ENCODE measurements at regions not wholly inside any gene's neighbourhood (a gene's known extent, or its start where the extent isn't known, plus 50 kb on each side); places are given as distances from the start of the nearest gene placed in this dataset.

GRCh38 chr2:133633881-133634409 lies 65.7 kb upstream of the NCKAP5 start:
- Histone ChIP-seq H3K36me3 (ENCODE audit: control insufficient read depth in 2 of 4, insufficient read depth in 4 of 4, low read length in 3 of 4) (no peaks in the 10 kb centered on the region), H3K56ac (replicated peaks; ENCODE audit: insufficient read length, low read depth, low read length) (no peak overlapping the region), H2BK20ac (ENCODE audit: low read length) (no peak overlapping the region), H2BK120ac (replicated peaks; ENCODE audit: low read depth, low read length) (no peak overlapping the region), H3K9me3 (ENCODE audit: insufficient read depth in 2 of 2, low read depth in 1 of 2, low read length in 1 of 2) (no peaks in the 10 kb centered on the region), H3K9ac (replicated peaks in 1 of 4; ENCODE audit: extremely low read depth in 1 of 4, low read depth in 3 of 4, low read length in 3 of 4) (no peak overlapping the region), H4K8ac (ENCODE audit: extremely low read depth, insufficient read depth, low read length) (no peak overlapping the region), H4K5ac (ENCODE audit: insufficient read length, low read depth, low read length) (no peak overlapping the region), H2BK5ac (ENCODE audit: low read depth, low read length) (no peak overlapping the region), H4K91ac (replicated peaks; ENCODE audit: insufficient read length, low read length) (no peak overlapping the region), H3K14ac (ENCODE audit: insufficient read length) (no peak overlapping the region), H3K23ac (ENCODE audit: insufficient read length) (no peak overlapping the region), H3K27ac (ENCODE audit: low read depth, low read length) (no peak overlapping the region), H2AFZ (ENCODE audit: low read length) (no peak overlapping the region), H2AK5ac (ENCODE audit: low read depth, low read length) (no peak overlapping the region), H3K79me2 (ENCODE audit: control insufficient read depth in 1 of 2, insufficient read depth in 2 of 2, low read length in 2 of 2) (no peaks in the 10 kb centered on the region), H3K79me1 (ENCODE audit: low read depth, low read length) (no peaks in the 10 kb centered on the region), H3K18ac (ENCODE audit: extremely low read depth, low read length) (no peak overlapping the region), H3K4me1 (replicated peaks in 1 of 4; ENCODE audit: control insufficient read depth in 3 of 4, insufficient read depth in 4 of 4, low read length in 3 of 4) (no peaks in the 10 kb centered on the region), H3K27me3 (replicated peaks in 1 of 4; ENCODE audit: control insufficient read depth in 3 of 4, extremely low read depth in 1 of 4, insufficient read depth in 3 of 4, low read length in 3 of 4) (no peaks in the 10 kb centered on the region), H2BK12ac (ENCODE audit: low read depth, low read length) (no peak overlapping the region), H3K4ac (replicated peaks; ENCODE audit: insufficient read length, low read depth, low read length) (no peak overlapping the region), H3K4me3 (ENCODE audit: extremely low read depth in 1 of 4, insufficient read depth in 2 of 4, low read depth in 3 of 4, low read length in 4 of 4) (no peak overlapping the region), H3K23me2 (ENCODE audit: low read depth, low read length) (no peaks in the 10 kb centered on the region), H4K20me1 (replicated peaks in 1 of 2; ENCODE audit: control insufficient read depth in 1 of 2, insufficient read depth in 2 of 2, low read length in 2 of 2) (no peaks in the 10 kb centered on the region), H3K4me2 (ENCODE audit: insufficient read depth in 1 of 2, low read depth in 2 of 2, low read length in 2 of 2) (no peak overlapping the region), H2BK15ac (ENCODE audit: low read length) (no peak overlapping the region)
- ChIA-PET CTCF (ENCODE audit: partially characterized antibody) (no interaction called here), POLR2A (ENCODE audit: partially characterized antibody) (no interaction called here)
- FAIRE-seq (no peak), DNase-seq (ENCODE audit: low read depth in 1 of 2, low spot score in 2 of 2) (no peak)
- 94% methylated on average over 8 of the region's 8 CpGs; no CpG with 5 or more reads in 1 of the 2 experiments for WGBS, 2 experiments (ENCODE audit: extremely low coverage in 1 of 2, insufficient coverage in 1 of 2, insufficient read length in 1 of 2, insufficient replicate concordance in 2 of 2, low coverage in 1 of 2, low lambda C conversion rate in 2 of 2, missing lambda C conversion rate in 1 of 2)
- TF ChIP-seq FOSL1 (IDR thresholded peaks at IDR 0.05; ENCODE audit: insufficient read depth, low read depth, low read length) = no peak
- TF ChIP-seq BRCA1 (IDR thresholded peaks at IDR 0.05; ENCODE audit: low read depth, low read length) = no peak
- no peak for TF ChIP-seq JUN (IDR thresholded peaks at IDR 0.05; ENCODE audit: low read depth, low read length)
- TF ChIP-seq CTBP2 (IDR thresholded peaks at IDR 0.05; ENCODE audit: borderline replicate concordance, insufficient read depth, insufficient read length, low read length) = no peak
- TF ChIP-seq POLR2AphosphoS5 (IDR thresholded peaks at IDR 0.05; ENCODE audit: low read depth, low read length) = no peak
- no peak for TF ChIP-seq SRF (IDR thresholded peaks at IDR 0.05; ENCODE audit: low read depth, low read length)
- no peak for TF ChIP-seq EZH2 (IDR thresholded peaks at IDR 0.05; ENCODE audit: low read depth, low read length, severe bottlenecking)
- TF ChIP-seq EGR1 (IDR thresholded peaks at IDR 0.05; ENCODE audit: borderline replicate concordance, low read depth, low read length) = no peak
- no peak for TF ChIP-seq CREB1 (IDR thresholded peaks at IDR 0.05)
- no peak for TF ChIP-seq ATF2 (IDR thresholded peaks at IDR 0.05; ENCODE audit: low read length)
- no peak for TF ChIP-seq E2F6 (IDR thresholded peaks at IDR 0.05)
- TF ChIP-seq JUND (IDR thresholded peaks at IDR 0.05; ENCODE audit: low read length) = no peak

Measured in H1 (cell line).